Neuronal stem cell (in vitro differentiated cells): ENCODE measurements at regions not wholly inside any gene's neighbourhood (a gene's known extent, or its start where the extent isn't known, plus 50 kb on each side); places are given as distances from the start of the nearest gene placed in this dataset.
A peak's percentile ranks its signal among the peaks of the same experiment; 100 is the strongest.

Experiments
- DNase-seq: peaks from one replicate; pipeline ENCODE4 v3.0.0-alpha.2; 2013; ENCODE audit warnings: low spot score
- H2AFZ ChIP-seq: one replicate; pipeline ENCODE4 v1.6.1; 2013; ENCODE audit warnings: mild to moderate bottlenecking, low read length, inconsistent platforms
- H2AK5ac ChIP-seq: 2 replicates; pipeline ENCODE4 v1.6.1; 2013; ENCODE audit warnings: low read depth, mild to moderate bottlenecking, inconsistent platforms, low read length, moderate library complexity, mixed read lengths
- H2BK120ac ChIP-seq: 2 replicates; pipeline ENCODE4 v1.6.1; 2013; ENCODE audit warnings: low read depth, mild to moderate bottlenecking, inconsistent platforms, low read length, moderate library complexity, mixed read lengths
- H2BK12ac ChIP-seq: one replicate; pipeline ENCODE4 v1.6.1; 2013; ENCODE audit warnings: low read length, inconsistent platforms
- H2BK15ac ChIP-seq: 2 replicates; pipeline ENCODE4 v1.6.1; 2013; ENCODE audit warnings: mild to moderate bottlenecking, low read length, inconsistent platforms, mixed read lengths
- H2BK5ac ChIP-seq: one replicate; pipeline ENCODE4 v1.6.1; 2013; ENCODE audit warnings: inconsistent platforms, mild to moderate bottlenecking, low read length, moderate library complexity
- H3K14ac ChIP-seq: one replicate; pipeline ENCODE4 v1.6.1; 2013; ENCODE audit warnings: low read length, inconsistent platforms
- H3K18ac ChIP-seq: 2 replicates; pipeline ENCODE4 v1.6.1; 2013; ENCODE audit warnings: low read length, inconsistent platforms
- H3K23ac ChIP-seq: 2 replicates; pipeline ENCODE4 v1.6.1; 2013; ENCODE audit warnings: low read depth, mild to moderate bottlenecking, mixed read lengths, low read length, inconsistent platforms; ENCODE audit not compliant: poor library complexity
- H3K27ac ChIP-seq: replicated peaks from 3 replicates; pipeline ENCODE4 v1.5.1; 2013; ENCODE audit warnings: low read length, inconsistent platforms
- H3K27me3 ChIP-seq, 3 experiments: 2 replicates each; pipeline ENCODE4 v1.6.1; 2013; ENCODE audit warnings: low read length in 3 of 3, mild to moderate bottlenecking in 2 of 3, inconsistent platforms in 1 of 3, low read depth in 1 of 3, mixed read lengths in 1 of 3, moderate library complexity in 1 of 3; ENCODE audit not compliant: control insufficient read depth in 3 of 3, insufficient read depth in 3 of 3
- H3K36me3 ChIP-seq, 2 donors: replicated peaks in 1 of 2; 2 replicates each; pipeline ENCODE4 v1.6.1; 2013; ENCODE audit warnings: low read length in 2 of 2; ENCODE audit not compliant: control insufficient read depth in 2 of 2, insufficient read depth in 2 of 2
- H3K4ac ChIP-seq: 2 replicates; pipeline ENCODE4 v1.6.1; 2013; ENCODE audit warnings: inconsistent platforms, mild to moderate bottlenecking, low read length, moderate library complexity
- H3K4me1 ChIP-seq, 2 donors: 1 replicate in 1 of 2; 2 replicates in 1 of 2; pipeline ENCODE4 v1.6.1; 2013; ENCODE audit warnings: low read length in 2 of 2, low read depth in 1 of 2; ENCODE audit not compliant: control insufficient read depth in 2 of 2, insufficient read depth in 1 of 2
- H3K4me2 ChIP-seq: one replicate; pipeline ENCODE4 v1.6.1; 2013; ENCODE audit warnings: mild to moderate bottlenecking, low read length, inconsistent platforms; ENCODE audit not compliant: insufficient read depth, poor library complexity, severe bottlenecking
- H3K4me3 ChIP-seq, 2 donors: 2 replicates each; pipeline ENCODE4 v1.5.1; 2013; ENCODE audit warnings: low read length in 2 of 2, mild to moderate bottlenecking in 2 of 2, inconsistent platforms in 1 of 2, moderate library complexity in 1 of 2
- H3K79me1 ChIP-seq: one replicate; pipeline ENCODE4 v1.6.1; 2013; ENCODE audit warnings: low read depth, mild to moderate bottlenecking, inconsistent platforms, low read length, moderate library complexity
- H3K9ac ChIP-seq: one replicate; pipeline ENCODE4 v1.6.1; 2013; ENCODE audit warnings: mild to moderate bottlenecking, low read depth, low read length, inconsistent platforms; ENCODE audit not compliant: poor library complexity
- H3K9me3 ChIP-seq, 2 donors: replicated peaks in 1 of 2; 2 replicates each; pipeline versions ENCODE3 to v1.6.1; 2013; ENCODE audit warnings: low read length in 2 of 2, mild to moderate bottlenecking in 2 of 2, inconsistent platforms in 1 of 2, low read depth in 1 of 2, mixed read lengths in 1 of 2, moderate library complexity in 1 of 2; ENCODE audit not compliant: control insufficient read depth in 2 of 2, insufficient read depth in 1 of 2
- H4K8ac ChIP-seq: one replicate; pipeline ENCODE4 v1.6.1; 2013; ENCODE audit warnings: low read depth, mild to moderate bottlenecking, inconsistent platforms, low read length, moderate library complexity
- H4K91ac ChIP-seq: one replicate; pipeline ENCODE4 v1.6.1; 2013; ENCODE audit warnings: low read length, low read depth, mild to moderate bottlenecking, inconsistent platforms; ENCODE audit not compliant: poor library complexity
- WGBS, 2 donors: extraction: QIAGEN DNeasy Blood & Tissue Kit; methylation state at CpG; one replicate each; pipeline ENCODE4 v1.1.7; 2013; ENCODE audit warnings: missing lambda C conversion rate in 2 of 2, mixed read lengths in 1 of 2; ENCODE audit not compliant: insufficient read length in 2 of 2, insufficient replicate concordance in 1 of 2; ENCODE audit errors: extremely low coverage in 2 of 2; 5-methylcytosine and 5-hydroxymethylcytosine counted together

DNA sequence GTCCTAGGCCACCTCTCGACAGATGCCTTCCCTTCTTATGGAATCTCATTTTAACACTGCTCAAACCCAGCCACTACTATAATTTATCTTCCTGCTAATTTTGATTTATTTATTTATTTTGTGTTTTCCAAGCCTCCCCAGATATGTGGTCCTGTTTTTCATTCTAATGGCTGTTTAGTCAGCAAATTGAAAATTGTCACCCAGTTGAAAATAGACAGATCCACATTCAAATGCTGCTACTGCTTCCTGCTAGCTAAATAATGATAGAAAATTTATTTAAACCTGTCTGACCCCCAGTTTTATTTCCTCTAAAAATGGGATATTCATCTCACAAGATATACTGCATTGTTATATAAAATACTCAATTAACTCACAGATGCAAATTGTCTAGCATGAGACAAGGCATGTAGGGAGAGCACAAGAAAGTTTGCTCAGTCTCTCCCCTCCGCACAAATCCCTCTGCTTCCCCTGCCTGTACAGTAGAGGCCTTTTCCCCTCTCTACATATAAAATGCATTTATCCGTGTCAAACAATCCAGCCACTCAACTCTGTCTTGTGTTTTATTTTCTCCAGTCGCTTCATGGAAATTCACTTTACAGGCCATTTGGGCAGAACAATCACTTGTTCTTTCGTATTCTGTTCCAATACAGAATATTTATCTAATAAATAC, 389.9 kb downstream of the SOX11 start:
- Histone ChIP-seq H2AFZ (no peak overlapping the region), H3K27me3 (no peaks in the 10 kb centered on the region), H3K36me3 (no peaks in the 10 kb centered on the region), H3K4ac (no peak overlapping the region), H3K14ac (no peak overlapping the region), H4K8ac (no peak overlapping the region), H2AK5ac (no peak overlapping the region), H3K4me3 (no peak overlapping the region), H3K18ac (no peak overlapping the region), H3K27ac (peak overlapping the region; percentile 58), H3K9me3 (peaks cover 9 to 12% of the 10 kb centered on the region in 2 donors), H4K91ac (no peak overlapping the region), H3K4me1 (peaks cover 17 to 38% of the 10 kb centered on the region in 2 donors), H3K79me1 (no peaks in the 10 kb centered on the region), H3K23ac (no peak overlapping the region), H2BK5ac (no peak overlapping the region), H2BK15ac (no peak overlapping the region), H3K9ac (no peak overlapping the region), H2BK12ac (no peak overlapping the region), H3K4me2 (no peak overlapping the region), H2BK120ac (no peak overlapping the region)
- no CpG with 5 or more reads among the region's 5 CpGs for WGBS, 2 donors
- no peak for DNase-seq

DNA sequence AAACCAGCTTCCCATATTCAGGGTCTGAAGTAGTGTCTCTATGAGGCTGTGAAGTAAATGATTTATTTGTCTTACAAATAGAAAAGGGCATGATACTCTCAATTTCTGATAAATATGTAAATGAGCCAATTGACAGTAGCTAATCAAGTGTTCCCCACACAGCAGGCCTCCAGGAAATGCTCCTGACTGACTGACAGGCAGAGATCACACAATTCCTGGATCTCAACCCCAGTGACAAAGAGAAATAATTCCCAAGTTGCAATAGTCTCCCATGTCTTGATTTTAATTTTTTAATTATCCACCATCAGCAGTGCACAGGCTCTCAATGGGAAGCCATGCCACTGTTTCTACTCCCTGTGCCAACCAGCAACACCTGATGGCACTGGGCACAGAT, 390.4 kb downstream of the SOX11 start:
- Histone ChIP-seq H3K4me1 (peaks cover 17 to 38% of the 10 kb centered on the region in 2 donors), H3K14ac (no peak overlapping the region), H2AFZ (no peak overlapping the region), H2BK120ac (no peak overlapping the region), H3K9ac (no peak overlapping the region), H4K91ac (no peak overlapping the region), H2BK12ac (no peak overlapping the region), H3K27me3 (no peaks in the 10 kb centered on the region), H3K4me2 (no peak overlapping the region), H3K4ac (no peak overlapping the region), H3K23ac (no peak overlapping the region), H3K36me3 (no peaks in the 10 kb centered on the region), H3K79me1 (no peaks in the 10 kb centered on the region), H2AK5ac (no peak overlapping the region), H3K27ac (no peak overlapping the region), H2BK15ac (no peak overlapping the region), H3K9me3 (peaks cover 11 to 18% of the 10 kb centered on the region in 2 donors), H2BK5ac (no peak overlapping the region), H3K18ac (no peak overlapping the region), H4K8ac (no peak overlapping the region), H3K4me3 (no peak overlapping the region)
- no peak for DNase-seq

DNA sequence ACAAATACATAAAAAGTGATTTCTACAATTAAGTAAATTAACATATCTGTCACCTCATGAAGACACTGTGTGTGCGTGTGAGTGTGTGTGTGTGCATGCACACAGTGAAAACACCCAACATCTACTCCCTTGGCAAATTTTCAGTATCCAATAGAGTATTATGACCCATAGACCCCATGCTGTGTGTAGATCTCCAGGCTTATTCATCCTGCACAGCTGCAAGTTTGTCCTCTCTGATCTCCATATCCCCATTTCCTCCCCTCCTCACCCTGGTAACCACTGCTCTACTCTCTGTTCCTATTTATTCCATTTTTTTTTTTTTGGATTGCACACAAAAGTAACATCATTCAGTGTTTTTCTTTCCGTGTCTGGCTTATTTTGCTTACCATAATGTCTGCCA, 391.0 kb downstream of the SOX11 start:
- Histone ChIP-seq H3K9ac (no peak overlapping the region), H3K4ac (no peak overlapping the region), H3K23ac (no peak overlapping the region), H3K79me1 (no peaks in the 10 kb centered on the region), H2BK5ac (no peak overlapping the region), H3K4me2 (no peak overlapping the region), H3K9me3 (peaks cover 13 to 23% of the 10 kb centered on the region in 2 donors), H3K4me3 (no peak overlapping the region), H2AFZ (no peak overlapping the region), H2BK120ac (no peak overlapping the region), H3K36me3 (no peaks in the 10 kb centered on the region), H3K4me1 (peaks cover 15 to 38% of the 10 kb centered on the region in 2 donors), H2BK12ac (no peak overlapping the region), H2BK15ac (no peak overlapping the region), H4K8ac (no peak overlapping the region), H3K27me3 (no peaks in the 10 kb centered on the region), H3K18ac (no peak overlapping the region), H4K91ac (no peak overlapping the region), H2AK5ac (no peak overlapping the region), H3K14ac (no peak overlapping the region), H3K27ac (no peak overlapping the region)
- no CpG with 5 or more reads among the region's 2 CpGs for WGBS, 2 donors
- DNase-seq, result no peak

DNA sequence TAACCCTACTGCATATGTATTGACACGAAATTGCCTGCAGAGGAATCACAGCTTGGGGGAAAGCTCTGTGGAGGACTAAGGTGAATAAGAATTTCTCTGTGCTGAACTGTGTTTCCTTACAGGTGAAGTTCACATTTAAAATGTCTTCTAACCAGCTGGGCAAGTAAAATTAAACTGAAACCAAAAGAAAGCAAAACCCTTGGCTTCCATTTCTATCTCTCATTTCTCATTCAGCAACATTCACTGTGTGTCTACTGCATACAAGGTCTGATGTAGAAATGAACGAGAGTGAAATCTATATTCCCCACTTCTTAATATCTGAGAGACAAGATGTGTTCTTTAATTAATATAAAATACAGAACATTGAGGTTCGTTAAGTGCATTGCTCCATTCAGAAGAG, 397.3 kb downstream of the SOX11 start:
- H3K4ac ChIP-seq, result no peak overlapping the region
- H2AK5ac ChIP-seq, result no peak overlapping the region
- H2BK120ac ChIP-seq, result no peak overlapping the region
- no peak overlapping the region for H2BK5ac ChIP-seq
- no peaks in the 10 kb centered on the region for H3K79me1 ChIP-seq
- no peaks in the 10 kb centered on the region for H3K36me3 ChIP-seq
- no peaks in the 10 kb centered on the region for H3K4me1 ChIP-seq
- no peaks in the 10 kb centered on the region for H3K27me3 ChIP-seq
- H3K27ac ChIP-seq, result no peak overlapping the region
- no peak overlapping the region for H3K4me2 ChIP-seq
- no peak overlapping the region for H3K18ac ChIP-seq
- H2AFZ ChIP-seq, result no peak overlapping the region
- no peak overlapping the region for H3K4me3 ChIP-seq
- H2BK15ac ChIP-seq, result no peak overlapping the region
- H4K91ac ChIP-seq, result no peak overlapping the region
- no peak for DNase-seq
- H3K23ac ChIP-seq, result no peak overlapping the region
- peaks cover 18 to 25% of the 10 kb centered on the region in 2 donors for H3K9me3 ChIP-seq
- no peak overlapping the region for H3K14ac ChIP-seq
- no peak overlapping the region for H4K8ac ChIP-seq
- H2BK12ac ChIP-seq, result no peak overlapping the region
- WGBS, 2 donors, result no CpG with 5 or more reads among the region's 3 CpGs
- no peak overlapping the region for H3K9ac ChIP-seq
